ENCODE measurements at regions not wholly inside any gene's neighbourhood (a gene's known extent, or its start where the extent isn't known, plus 50 kb on each side); places are given as distances from the start of the nearest gene placed in this dataset.
A peak's percentile ranks its signal among the peaks of the same experiment; 100 is the strongest.

GRCh38 chrX:14164828-14165227 lies 135.1 kb upstream of the GEMIN8 start:
- no peak overlapping the region for H3K4me3 ChIP-seq
- H3K36me3 ChIP-seq, result no peaks in the 10 kb centered on the region
- TF ChIP-seq, protein P1, sequence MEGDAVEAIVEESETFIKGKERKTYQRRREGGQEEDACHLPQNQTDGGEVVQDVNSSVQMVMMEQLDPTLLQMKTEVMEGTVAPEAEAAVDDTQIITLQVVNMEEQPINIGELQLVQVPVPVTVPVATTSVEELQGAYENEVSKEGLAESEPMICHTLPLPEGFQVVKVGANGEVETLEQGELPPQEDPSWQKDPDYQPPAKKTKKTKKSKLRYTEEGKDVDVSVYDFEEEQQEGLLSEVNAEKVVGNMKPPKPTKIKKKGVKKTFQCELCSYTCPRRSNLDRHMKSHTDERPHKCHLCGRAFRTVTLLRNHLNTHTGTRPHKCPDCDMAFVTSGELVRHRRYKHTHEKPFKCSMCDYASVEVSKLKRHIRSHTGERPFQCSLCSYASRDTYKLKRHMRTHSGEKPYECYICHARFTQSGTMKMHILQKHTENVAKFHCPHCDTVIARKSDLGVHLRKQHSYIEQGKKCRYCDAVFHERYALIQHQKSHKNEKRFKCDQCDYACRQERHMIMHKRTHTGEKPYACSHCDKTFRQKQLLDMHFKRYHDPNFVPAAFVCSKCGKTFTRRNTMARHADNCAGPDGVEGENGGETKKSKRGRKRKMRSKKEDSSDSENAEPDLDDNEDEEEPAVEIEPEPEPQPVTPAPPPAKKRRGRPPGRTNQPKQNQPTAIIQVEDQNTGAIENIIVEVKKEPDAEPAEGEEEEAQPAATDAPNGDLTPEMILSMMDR (IDR thresholded peaks at IDR 0.05), result no peak
- no peaks in the 10 kb centered on the region for H3K4me1 ChIP-seq
- DNase-seq, result no peak
- no peak overlapping the region for H3K27ac ChIP-seq
- H3K9me3 ChIP-seq, result peaks cover 0 to 3% (median 0%) of the 10 kb centered on the region in 3 donors
- intact Hi-C loops (cut with DNase I; ENCODE audit: low total_unique reads), result no loop called here
- H3K27me3 ChIP-seq, result no peaks in the 10 kb centered on the region

GRCh38 chrX:14125462-14125861 lies 95.8 kb upstream of the GEMIN8 start:
- no peak overlapping the region for H3K27ac ChIP-seq
- no peaks in the 10 kb centered on the region for H3K27me3 ChIP-seq
- intact Hi-C loops (cut with DNase I; ENCODE audit: low total_unique reads), result no loop called here
- H3K36me3 ChIP-seq, result no peaks in the 10 kb centered on the region
- no peak for DNase-seq
- H3K9me3 ChIP-seq, result no peaks in the 10 kb centered on the region
- TF ChIP-seq, protein P1 (IDR thresholded peaks at IDR 0.05), result no peak
- no peak overlapping the region for H3K4me3 ChIP-seq
- H3K4me1 ChIP-seq, result no peaks in the 10 kb centered on the region

DNA sequence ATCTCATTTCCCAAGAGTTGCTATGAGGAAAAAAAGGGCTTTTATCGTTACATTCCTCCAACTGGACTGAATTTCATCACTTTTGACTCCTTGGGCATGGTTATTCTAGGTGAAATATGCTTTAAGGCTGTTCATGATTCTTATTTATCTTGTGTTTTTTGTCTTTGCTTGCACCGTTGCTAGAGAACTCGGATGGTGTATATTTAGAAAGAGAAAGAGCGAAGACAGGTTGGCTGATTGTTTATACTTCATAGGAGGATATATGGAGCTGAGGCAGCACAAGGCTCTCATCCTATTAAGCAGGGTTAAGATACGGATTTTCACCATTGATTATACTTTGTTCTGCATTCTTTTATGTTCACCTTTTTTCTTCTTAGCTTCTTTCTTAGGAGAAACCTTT lies 94.9 kb upstream of the GEMIN8 start:
- no peak for DNase-seq
- intact Hi-C loops (cut with DNase I; ENCODE audit: low total_unique reads), result no loop called here
- TF ChIP-seq, protein P1 (IDR thresholded peaks at IDR 0.05), result no peak
- Histone ChIP-seq H3K4me3 (no peak overlapping the region), H3K27me3 (no peaks in the 10 kb centered on the region), H3K36me3 (no peaks in the 10 kb centered on the region), H3K9me3 (no peaks in the 10 kb centered on the region), H3K27ac (no peak overlapping the region), H3K4me1 (no peaks in the 10 kb centered on the region)

DNA sequence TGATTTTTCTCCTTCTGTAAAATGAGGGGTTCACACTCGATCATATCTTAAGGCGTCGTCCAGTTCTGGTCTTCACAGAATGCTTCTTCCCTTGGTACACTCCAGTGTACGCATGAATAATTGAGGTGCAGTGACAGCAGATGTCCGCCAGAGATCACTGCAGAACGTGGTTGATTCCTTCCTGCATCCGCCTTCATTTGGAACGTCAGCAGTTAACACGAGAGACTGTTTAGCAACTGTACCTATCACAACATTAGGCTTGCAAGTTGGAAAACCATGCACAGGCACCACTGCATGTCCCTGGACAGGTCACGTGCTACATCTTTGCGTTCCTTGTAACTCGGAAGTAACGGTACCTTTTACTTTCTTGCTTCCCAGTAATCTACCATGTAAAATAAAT lies 66.0 kb upstream of the GEMIN8 start:
- DNase-seq, result peak in 1 of 2 donors; percentile 20
- no peak overlapping the region for H3K4me3 ChIP-seq

DNA sequence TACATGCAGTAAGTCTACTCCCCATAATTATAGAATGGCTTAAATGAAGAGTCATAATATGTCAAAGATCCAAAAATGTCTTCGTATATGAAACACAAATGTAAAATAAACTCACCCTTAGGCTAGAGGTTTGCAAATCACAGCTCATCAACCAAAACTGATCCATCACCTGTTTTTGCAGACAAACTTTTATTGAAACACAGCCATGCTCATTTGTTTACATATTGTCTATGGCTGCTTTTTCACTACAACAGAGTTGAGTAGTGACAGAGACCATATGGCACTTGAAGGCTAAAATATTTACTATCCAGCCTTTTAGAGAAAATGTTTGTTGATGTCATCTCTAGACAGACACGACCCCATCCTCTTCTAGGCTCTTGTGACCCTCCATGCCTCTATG lies 64.5 kb upstream of the GEMIN8 start:
- no peak overlapping the region for H3K27ac ChIP-seq
- H3K9me3 ChIP-seq, result peaks cover 0 to 7% (median 0%) of the 10 kb centered on the region in 3 donors
- H3K36me3 ChIP-seq, result no peaks in the 10 kb centered on the region
- intact Hi-C loops (cut with DNase I; ENCODE audit: low total_unique reads), result loop anchor here (10.0 kb wide), 1 partner anchor 1051 kb away; no protein-coding TSS in a partner anchor
- no peak for DNase-seq
- H3K4me1 ChIP-seq, result no peaks in the 10 kb centered on the region
- no peak overlapping the region for H3K4me3 ChIP-seq
- TF ChIP-seq, protein P1 (IDR thresholded peaks at IDR 0.05), result no peak
- H3K27me3 ChIP-seq, result no peaks in the 10 kb centered on the region

More for the DNA sequence above, 66.0 kb upstream of the GEMIN8 start:
- no peaks in the 10 kb centered on the region for H3K4me1 ChIP-seq
- no peaks in the 10 kb centered on the region for H3K27me3 ChIP-seq
- peaks cover 0 to 7% (median 0%) of the 10 kb centered on the region in 3 donors for H3K9me3 ChIP-seq
- no peaks in the 10 kb centered on the region for H3K36me3 ChIP-seq
- H3K27ac ChIP-seq, result no peak overlapping the region
- intact Hi-C loops (cut with DNase I; ENCODE audit: low total_unique reads), result loop anchor here (10.0 kb wide), 1 partner anchor 1049 kb away; no protein-coding TSS in a partner anchor
- TF ChIP-seq, protein P1 (IDR thresholded peaks at IDR 0.05), result peak; percentile 39 to 44

DNA sequence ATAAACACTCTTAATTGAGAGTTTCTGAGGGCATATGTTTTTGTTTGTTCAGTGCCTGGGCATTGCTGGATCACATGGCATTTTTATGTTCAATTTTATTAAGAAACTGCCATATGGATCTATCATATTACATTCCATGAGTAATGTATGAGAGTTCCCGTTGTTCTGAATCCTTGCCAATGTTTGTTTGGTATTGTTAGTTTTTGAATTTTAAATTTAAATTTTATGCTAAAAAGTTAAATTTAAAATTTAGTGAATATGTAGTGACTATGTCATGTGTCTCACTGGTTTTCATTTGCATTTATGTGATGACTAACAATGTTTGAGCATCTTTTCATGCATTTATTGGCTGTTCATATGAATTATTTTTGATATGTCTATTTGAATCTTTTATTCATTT lies 54.8 kb upstream of the GEMIN8 start:
- Histone ChIP-seq H3K9me3 (no peaks in the 10 kb centered on the region), H3K4me3 (no peak overlapping the region), H3K36me3 (no peaks in the 10 kb centered on the region), H3K27me3 (no peaks in the 10 kb centered on the region), H3K4me1 (no peaks in the 10 kb centered on the region), H3K27ac (no peak overlapping the region)
- TF ChIP-seq, protein P1 (IDR thresholded peaks at IDR 0.05), result no peak
- intact Hi-C loops (cut with DNase I; ENCODE audit: low total_unique reads), result no loop called here
- no peak for DNase-seq

All from tibial artery (tissue), 4 donors.